ENCODE measurements at regions not wholly inside any gene's neighbourhood (a gene's known extent, or its start where the extent isn't known, plus 50 kb on each side); places are given as distances from the start of the nearest gene placed in this dataset.
A peak's percentile ranks its signal among the peaks of the same experiment; 100 is the strongest.

GRCh38 chr7:136656516-136656915, 211.9 kb upstream of the CHRM2 start:
- no peaks in the 10 kb centered on the region for H3K36me3 ChIP-seq
- H3K27ac ChIP-seq, result no peak overlapping the region
- no peaks in the 10 kb centered on the region for H3K27me3 ChIP-seq
- intact Hi-C loops (cut with DNase I; ENCODE audit: low total_unique reads) (no loop called here), in situ Hi-C loops (cut with MboI; ENCODE audit: low pct_ligation_motif_present in 1 of 4, low pct_unique_long_range_greater_than_20kb in 1 of 4, low sequenced_read_pairs in 3 of 4) (no loop called here)
- no peaks in the 10 kb centered on the region for H3K9me3 ChIP-seq
- TF ChIP-seq POLR2A (IDR thresholded peaks at IDR 0.05) (no peak), EP300 (IDR thresholded peaks at IDR 0.05; ENCODE audit: low read depth) (no peak), POLR2AphosphoS5 (IDR thresholded peaks at IDR 0.05) (no peak), CTCF (IDR thresholded peaks at IDR 0.05) (no peak)
- DNase-seq, result no peak
- no peak overlapping the region for H3K4me3 ChIP-seq
- no peaks in the 10 kb centered on the region for H3K4me1 ChIP-seq
- 84 to 92% methylated on average over 1 of the region's 1 CpG for WGBS, 2 donors (ENCODE audit: low coverage in 1 of 2)

- Histone ChIP-seq H3K27me3 (no peaks in the 10 kb centered on the region), H3K27ac (no peak overlapping the region), H3K9me3 (no peaks in the 10 kb centered on the region), H3K4me3 (no peak overlapping the region), H3K4me1 (no peaks in the 10 kb centered on the region), H3K36me3 (no peaks in the 10 kb centered on the region)
- intact Hi-C loops (cut with DNase I; ENCODE audit: low total_unique reads), result no loop called here
- no peak for DNase-seq
- in situ Hi-C loops (cut with MboI; ENCODE audit: low pct_ligation_motif_present in 1 of 4, low pct_unique_long_range_greater_than_20kb in 1 of 4, low sequenced_read_pairs in 3 of 4), result no loop called here
- TF ChIP-seq POLR2AphosphoS5 (IDR thresholded peaks at IDR 0.05), result no peak
- no peak for TF ChIP-seq POLR2A (IDR thresholded peaks at IDR 0.05)
- no peak for TF ChIP-seq EP300 (IDR thresholded peaks at IDR 0.05; ENCODE audit: low read depth)
- TF ChIP-seq CTCF (IDR thresholded peaks at IDR 0.05), result no peak
These were observed 213.0 kb upstream of the CHRM2 start for GRCh38 chr7:136655414-136655813.

GRCh38 chr7:136654406-136654805, 214.0 kb upstream of the CHRM2 start:
- H3K9me3 ChIP-seq, result no peaks in the 10 kb centered on the region
- H3K27me3 ChIP-seq, result no peaks in the 10 kb centered on the region
- H3K36me3 ChIP-seq, result no peaks in the 10 kb centered on the region
- DNase-seq, result no peak
- H3K4me1 ChIP-seq, result no peaks in the 10 kb centered on the region
- no peak overlapping the region for H3K4me3 ChIP-seq
- TF ChIP-seq POLR2A (IDR thresholded peaks at IDR 0.05), result no peak
- TF ChIP-seq POLR2AphosphoS5 (IDR thresholded peaks at IDR 0.05), result no peak
- TF ChIP-seq EP300 (IDR thresholded peaks at IDR 0.05; ENCODE audit: low read depth), result no peak
- no peak for TF ChIP-seq CTCF (IDR thresholded peaks at IDR 0.05)
- intact Hi-C loops (cut with DNase I; ENCODE audit: low total_unique reads) (no loop called here), in situ Hi-C loops (cut with MboI; ENCODE audit: low pct_ligation_motif_present in 1 of 4, low pct_unique_long_range_greater_than_20kb in 1 of 4, low sequenced_read_pairs in 3 of 4) (no loop called here)
- 39 to 60% methylated on average over 2 to 3 of the region's 3 CpGs for WGBS, 2 donors (ENCODE audit: low coverage in 1 of 2)
- no peak overlapping the region for H3K27ac ChIP-seq

GRCh38 chr7:136652635-136653370, 215.6 kb upstream of the CHRM2 start:
- Histone ChIP-seq H3K4me3 (no peak overlapping the region), H3K9me3 (no peaks in the 10 kb centered on the region), H3K27ac (peak overlapping the region in 1 of 4 donors; percentile 4), H3K27me3 (no peaks in the 10 kb centered on the region), H3K4me1 (no peaks in the 10 kb centered on the region), H3K36me3 (no peaks in the 10 kb centered on the region)
- TF ChIP-seq POLR2A (IDR thresholded peaks at IDR 0.05) (no peak), CTCF (IDR thresholded peaks at IDR 0.05) (no peak), POLR2AphosphoS5 (IDR thresholded peaks at IDR 0.05) (no peak), EP300 (IDR thresholded peaks at IDR 0.05; ENCODE audit: low read depth) (no peak)
- intact Hi-C loops (cut with DNase I; ENCODE audit: low total_unique reads), result loop anchor here (1.0 kb wide), 1 partner anchor 25 kb away; no protein-coding TSS in a partner anchor
- WGBS, 2 donors (ENCODE audit: low coverage in 1 of 2), result 80 to 86% methylated on average over 3 of the region's 3 CpGs
- DNase-seq, result no peak
- in situ Hi-C loops (cut with MboI; ENCODE audit: low pct_ligation_motif_present in 1 of 4, low pct_unique_long_range_greater_than_20kb in 1 of 4, low sequenced_read_pairs in 3 of 4), result no loop called here

Measured in transverse colon (tissue), 4 donors.